Glomerular endothelial cell (primary cell): ENCODE measurements at regions not wholly inside any gene's neighbourhood (a gene's known extent, or its start where the extent isn't known, plus 50 kb on each side); places are given as distances from the start of the nearest gene placed in this dataset.

Source experiments
- DNase-seq: peaks from one replicate; pipeline ENCODE4 v3.0.0-alpha.2; 2011; ENCODE audit warnings: low read depth, low spot score; ENCODE audit errors: extremely low read depth

- no peak for DNase-seq
Observed at GRCh38 chr2:104664672-104665071, 189.2 kb upstream of the POU3F3 start.

GRCh38 chr2:104668631-104669030 lies 185.3 kb upstream of the POU3F3 start:
- no peak for DNase-seq

GRCh38 chr2:104673225-104673624 lies 180.7 kb upstream of the POU3F3 start:
- no peak for DNase-seq

- DNase-seq: no peak
Observed at GRCh38 chr2:104678181-104678580, 175.7 kb upstream of the POU3F3 start.

GRCh38 chr2:104685591-104685990 lies 168.3 kb upstream of the POU3F3 start:
- no peak for DNase-seq

GRCh38 chr2:104687147-104687546 lies 166.8 kb upstream of the POU3F3 start:
- no peak for DNase-seq

- no peak for DNase-seq
Observed at GRCh38 chr2:104690255-104690984, 163.5 kb upstream of the POU3F3 start.

- no peak for DNase-seq
Observed at GRCh38 chr2:104698276-104698675, 155.6 kb upstream of the POU3F3 start.

GRCh38 chr2:104701411-104701911 lies 152.5 kb upstream of the POU3F3 start:
- DNase-seq: no peak

- DNase-seq: no peak
Observed at GRCh38 chr2:104702031-104702850, 151.7 kb upstream of the POU3F3 start.

- DNase-seq: no peak
Observed at GRCh38 chr2:104703669-104704068, 150.2 kb upstream of the POU3F3 start.

GRCh38 chr2:104704496-104705245 lies 149.2 kb upstream of the POU3F3 start:
- DNase-seq: no peak

- no peak for DNase-seq
Observed at GRCh38 chr2:104707056-104707455, 146.9 kb upstream of the POU3F3 start.

- DNase-seq: no peak
Observed at GRCh38 chr2:104708967-104709366, 144.9 kb upstream of the POU3F3 start.

GRCh38 chr2:104716061-104716460 lies 137.9 kb upstream of the POU3F3 start:
- no peak for DNase-seq

GRCh38 chr2:104733226-104733943 lies 120.5 kb upstream of the POU3F3 start:
- no peak for DNase-seq

GRCh38 chr2:104734937-104735586 lies 118.9 kb upstream of the POU3F3 start:
- DNase-seq: no peak

GRCh38 chr2:104736026-104736425 lies 117.9 kb upstream of the POU3F3 start:
- no peak for DNase-seq

- DNase-seq: no peak
Observed at GRCh38 chr2:104741860-104742259, 112.1 kb upstream of the POU3F3 start.

GRCh38 chr2:104744537-104744936 lies 109.4 kb upstream of the POU3F3 start:
- DNase-seq: no peak
